ENCODE measurements at regions not wholly inside any gene's neighbourhood (a gene's known extent, or its start where the extent isn't known, plus 50 kb on each side); places are given as distances from the start of the nearest gene placed in this dataset.
"Not testable (repeated sequence)": the region's sequence is repeated elsewhere in the genome, so short reads cannot be mapped to it uniquely, and the experiment has no call there.

DNA sequence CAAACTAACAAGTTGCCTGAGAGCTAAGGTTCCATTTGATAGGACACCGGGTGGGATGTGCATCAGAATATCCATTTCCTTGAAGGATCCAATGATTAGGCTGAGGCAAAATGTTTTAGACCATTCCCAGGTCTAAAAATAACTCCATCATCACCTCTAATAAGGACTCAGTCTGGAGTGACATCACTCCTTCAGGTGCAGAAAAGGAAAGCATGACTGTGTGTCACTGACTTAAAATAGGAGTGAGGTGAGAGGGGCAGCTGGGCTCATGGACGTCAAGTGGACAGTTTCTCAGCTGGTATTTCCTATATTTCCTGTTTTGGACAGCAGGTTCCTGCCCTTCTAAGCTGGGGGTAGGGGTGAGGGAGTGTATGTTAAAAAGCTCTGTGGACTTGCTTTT is 135.9 kb upstream of the PLGLB2 start:
- H3K4me3 ChIP-seq (ENCODE audit: low read depth, low read length); DNase-seq (ENCODE audit: low read depth); in situ Hi-C loops (cut with HindIII; ENCODE audit: low sequenced_read_pairs): not testable (repeated sequence)

DNA sequence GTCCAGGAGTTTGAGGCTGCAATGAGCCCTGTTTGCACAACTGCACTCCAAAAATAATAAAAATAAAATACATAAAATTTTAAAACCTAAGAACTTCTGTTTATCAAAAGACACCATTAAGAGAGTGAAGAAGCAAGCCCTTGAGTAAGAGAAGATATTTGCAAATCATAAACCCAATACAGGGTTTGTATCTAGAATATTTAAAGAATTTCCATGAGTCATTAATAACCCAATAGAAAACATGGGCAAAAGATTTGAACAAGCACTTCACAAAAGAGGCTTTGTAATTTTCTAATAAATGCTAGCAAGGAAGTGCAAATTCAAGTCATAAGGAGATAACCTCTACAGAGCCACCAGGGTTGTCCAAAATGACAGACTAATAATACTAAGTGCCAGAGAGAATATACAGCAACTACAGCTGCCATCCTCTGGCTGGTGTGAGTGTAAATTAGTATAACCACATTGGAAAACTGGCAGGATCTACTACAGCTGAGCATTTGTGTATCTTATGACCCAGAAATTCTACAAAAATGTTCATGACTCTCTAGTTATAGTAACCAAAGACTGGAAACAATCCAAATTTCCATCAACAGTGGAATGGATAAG is 133.0 kb upstream of the PLGLB2 start:
- DNase-seq (ENCODE audit: low read depth); in situ Hi-C loops (cut with HindIII; ENCODE audit: low sequenced_read_pairs); H3K4me3 ChIP-seq (ENCODE audit: low read depth, low read length): not testable (repeated sequence)

DNA sequence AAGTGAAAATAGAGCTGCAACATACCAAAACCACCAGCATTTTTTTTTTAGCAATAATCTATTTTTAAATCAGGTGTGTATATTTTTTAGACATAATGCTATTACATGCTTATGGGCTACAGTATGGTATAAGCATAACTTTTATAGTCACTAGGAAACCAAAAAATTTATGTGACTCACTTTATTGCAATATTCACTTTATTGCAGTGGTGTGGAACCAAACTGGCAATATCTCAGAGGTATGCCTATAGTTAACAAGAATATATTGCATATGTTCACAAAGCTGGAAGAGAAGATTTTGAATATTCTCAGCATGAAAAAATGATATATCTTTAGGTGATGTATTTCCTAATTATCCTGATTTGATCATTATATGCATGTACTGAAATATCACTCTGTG is 128.8 kb upstream of the PLGLB2 start:
- H3K4me3 ChIP-seq (ENCODE audit: low read depth, low read length); DNase-seq (ENCODE audit: low read depth); in situ Hi-C loops (cut with HindIII; ENCODE audit: low sequenced_read_pairs): not testable (repeated sequence)

DNA sequence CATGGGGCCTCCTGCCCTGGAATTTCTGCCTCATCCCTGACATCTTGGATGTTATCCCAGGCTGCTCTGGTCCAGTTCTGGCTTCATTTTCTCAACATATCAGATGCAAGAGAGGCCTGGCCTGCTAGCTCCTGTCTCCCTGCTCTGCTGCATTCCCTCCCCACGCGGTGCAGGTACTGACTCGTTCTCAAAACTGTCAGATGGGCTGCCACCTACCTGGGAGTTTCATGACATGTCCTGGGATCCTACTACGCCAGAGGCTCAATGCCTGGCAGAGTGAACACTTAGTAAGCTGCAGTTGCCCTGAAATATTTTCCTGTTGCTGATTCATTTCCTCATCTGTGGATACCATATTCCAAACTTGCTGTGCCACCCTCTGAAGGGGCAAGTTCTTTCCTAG is 126.7 kb upstream of the PLGLB2 start:
- DNase-seq (ENCODE audit: low read depth); in situ Hi-C loops (cut with HindIII; ENCODE audit: low sequenced_read_pairs); H3K4me3 ChIP-seq (ENCODE audit: low read depth, low read length): not testable (repeated sequence)

DNA sequence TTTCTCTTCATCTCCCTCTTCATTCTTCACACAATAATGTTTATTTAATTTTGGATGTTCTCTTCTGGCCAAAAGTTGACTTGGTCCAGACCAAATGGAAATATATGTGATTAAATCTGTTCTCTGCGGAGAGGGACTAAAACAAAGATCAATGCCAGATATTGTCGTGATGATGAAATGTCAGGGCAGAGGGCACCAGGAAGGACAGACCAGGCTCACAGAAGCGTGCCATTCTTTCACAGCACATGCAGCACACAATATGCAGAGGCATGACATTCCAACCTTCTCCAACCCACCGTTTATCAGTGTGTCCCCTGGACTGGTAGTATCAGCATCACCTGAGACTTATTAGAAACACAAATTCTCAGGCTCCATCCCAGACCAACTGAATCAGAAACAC is 125.2 kb upstream of the PLGLB2 start:
- DNase-seq (ENCODE audit: low read depth); in situ Hi-C loops (cut with HindIII; ENCODE audit: low sequenced_read_pairs); H3K4me3 ChIP-seq (ENCODE audit: low read depth, low read length): not testable (repeated sequence)

DNA sequence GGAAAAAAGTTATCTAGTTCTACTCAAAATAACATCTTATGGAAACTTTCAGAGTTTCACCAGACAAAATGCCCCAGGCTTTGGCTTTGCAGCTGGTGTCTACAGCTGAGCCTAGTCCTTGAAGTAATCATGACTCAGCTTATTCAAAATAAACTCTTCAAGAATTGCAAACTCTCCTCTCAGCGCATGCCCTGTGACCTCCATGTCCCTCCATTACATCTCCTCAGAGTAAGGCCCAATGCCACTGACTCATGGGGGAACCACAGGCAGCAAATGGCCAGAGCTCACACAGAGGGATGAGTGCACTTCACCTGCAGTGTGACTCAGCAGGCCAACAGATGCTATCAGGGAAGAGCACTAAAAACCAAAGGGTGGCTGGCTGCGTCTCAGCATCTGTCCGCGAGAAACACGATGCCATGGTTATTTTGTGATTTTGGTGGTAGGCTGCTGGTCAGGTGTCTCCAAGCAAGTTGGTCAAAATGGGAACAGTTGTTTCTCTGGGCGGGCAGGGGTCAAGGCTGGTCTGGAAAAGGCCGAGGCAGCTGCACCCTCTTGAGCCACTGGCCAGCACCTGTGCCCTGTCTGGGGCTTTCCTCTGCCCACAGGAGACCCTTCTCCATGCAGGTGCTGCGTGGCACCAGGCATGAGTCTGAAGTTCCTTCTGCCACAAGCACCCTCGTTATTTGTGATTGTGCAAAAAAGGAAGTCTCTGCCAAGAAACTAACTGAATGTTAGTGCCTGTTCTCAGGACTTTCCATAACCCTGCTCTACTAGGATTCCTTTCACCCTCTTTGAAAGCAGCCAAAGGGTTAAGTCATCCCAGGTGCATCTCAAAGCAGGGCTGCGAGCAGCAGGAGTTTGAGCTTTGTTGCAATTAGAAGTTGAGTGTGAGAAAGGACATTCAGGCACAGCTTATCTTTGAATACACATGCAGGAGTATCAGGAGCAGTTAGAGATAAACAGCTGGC is 118.1 kb upstream of the PLGLB2 start:
- H3K4me3 ChIP-seq (ENCODE audit: low read depth, low read length); DNase-seq (ENCODE audit: low read depth); in situ Hi-C loops (cut with HindIII; ENCODE audit: low sequenced_read_pairs): not testable (repeated sequence)

DNA sequence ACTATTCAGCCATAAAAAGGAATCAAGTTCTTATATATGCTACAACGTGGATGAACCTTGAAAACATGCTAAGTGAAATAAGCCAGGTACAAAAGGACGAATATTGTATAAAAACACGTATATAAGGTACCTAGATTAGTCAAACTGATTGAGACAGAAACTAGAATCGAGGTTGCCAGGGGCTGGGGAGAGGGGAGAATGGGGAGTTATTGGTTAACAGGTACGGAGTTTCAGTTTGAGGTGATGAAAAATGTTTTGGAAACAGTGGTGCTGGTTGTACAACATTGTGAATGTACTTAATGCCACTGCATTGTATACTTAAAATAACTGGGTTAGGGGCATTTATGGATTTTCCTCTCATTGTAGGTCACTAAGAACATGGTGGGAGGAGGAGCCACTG is 117.0 kb upstream of the PLGLB2 start:
- in situ Hi-C loops (cut with HindIII; ENCODE audit: low sequenced_read_pairs); H3K4me3 ChIP-seq (ENCODE audit: low read depth, low read length); DNase-seq (ENCODE audit: low read depth): not testable (repeated sequence)

DNA sequence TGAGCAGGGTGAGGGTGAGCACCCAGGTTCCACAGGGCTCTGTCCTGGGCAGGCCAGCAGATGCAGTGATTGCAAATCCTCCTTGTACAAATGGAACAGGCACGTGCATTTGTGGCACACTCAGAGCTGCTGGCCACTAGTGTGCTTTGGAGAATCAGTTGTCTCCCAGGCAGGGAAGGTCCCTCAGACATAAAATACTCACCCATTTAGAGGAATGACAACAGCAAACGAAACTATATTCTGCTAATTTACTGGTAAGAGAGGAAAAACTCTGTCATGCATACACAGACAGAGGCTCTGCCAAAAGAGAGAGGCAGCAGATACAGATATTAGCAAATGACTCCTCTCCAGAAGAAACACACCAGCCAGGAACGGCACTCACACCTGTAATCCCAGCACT is 116.5 kb upstream of the PLGLB2 start:
- DNase-seq (ENCODE audit: low read depth); in situ Hi-C loops (cut with HindIII; ENCODE audit: low sequenced_read_pairs); H3K4me3 ChIP-seq (ENCODE audit: low read depth, low read length): not testable (repeated sequence)

DNA sequence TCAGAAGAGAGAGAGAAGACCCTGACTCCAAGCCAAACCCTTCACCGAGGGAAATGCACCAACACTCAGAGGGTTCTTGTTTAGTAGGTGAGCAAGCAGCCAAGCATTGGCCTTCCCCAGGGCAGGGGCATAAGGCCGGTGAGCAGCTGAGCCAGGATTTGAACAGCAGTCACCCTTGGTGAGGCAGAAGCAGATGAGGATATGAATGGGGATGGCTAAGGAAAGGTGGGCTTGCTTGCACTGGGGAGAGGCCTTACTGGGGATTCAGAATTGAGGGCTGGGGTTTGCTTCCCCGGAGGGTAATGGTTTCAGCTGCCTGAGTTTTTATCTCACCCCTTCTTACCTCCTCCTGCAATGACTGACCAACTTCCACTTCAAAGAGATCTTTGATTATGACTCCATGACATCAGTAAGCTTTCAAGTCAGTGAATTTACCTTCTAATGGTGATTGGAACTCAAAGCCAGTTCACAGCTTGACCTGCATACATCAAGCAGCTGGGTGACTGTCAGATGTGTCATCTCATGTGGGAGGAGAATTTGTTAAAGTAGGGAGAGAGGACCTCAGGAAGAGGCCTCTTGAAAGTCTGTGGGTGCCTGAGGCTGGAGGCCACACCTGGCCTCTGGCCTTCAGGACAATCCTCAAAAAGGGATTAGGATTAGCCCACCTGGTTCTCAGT is 114.5 kb upstream of the PLGLB2 start:
- DNase-seq (ENCODE audit: low read depth); H3K4me3 ChIP-seq (ENCODE audit: low read depth, low read length); in situ Hi-C loops (cut with HindIII; ENCODE audit: low sequenced_read_pairs): not testable (repeated sequence)

DNA sequence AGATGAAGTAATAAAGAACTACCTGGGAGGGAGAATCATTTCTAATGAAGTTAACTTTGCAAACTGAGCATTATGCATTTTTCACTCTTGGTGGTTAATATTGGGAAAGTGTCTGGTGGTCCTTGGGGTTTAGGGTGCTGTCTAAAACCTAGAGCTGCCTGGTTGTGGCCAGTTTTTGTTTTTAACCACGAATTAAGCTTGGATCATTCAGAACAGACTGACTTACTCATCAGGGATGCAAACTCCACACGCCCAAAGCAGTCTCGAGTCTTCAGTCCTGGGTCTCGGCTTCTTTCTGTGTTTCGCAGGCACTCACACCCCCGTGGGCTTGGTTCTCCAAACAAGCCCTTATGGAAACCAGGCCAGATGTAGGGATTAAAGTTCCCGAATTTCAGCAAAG is 113.8 kb upstream of the PLGLB2 start:
- DNase-seq (ENCODE audit: low read depth); in situ Hi-C loops (cut with HindIII; ENCODE audit: low sequenced_read_pairs); H3K4me3 ChIP-seq (ENCODE audit: low read depth, low read length): not testable (repeated sequence)

DNA sequence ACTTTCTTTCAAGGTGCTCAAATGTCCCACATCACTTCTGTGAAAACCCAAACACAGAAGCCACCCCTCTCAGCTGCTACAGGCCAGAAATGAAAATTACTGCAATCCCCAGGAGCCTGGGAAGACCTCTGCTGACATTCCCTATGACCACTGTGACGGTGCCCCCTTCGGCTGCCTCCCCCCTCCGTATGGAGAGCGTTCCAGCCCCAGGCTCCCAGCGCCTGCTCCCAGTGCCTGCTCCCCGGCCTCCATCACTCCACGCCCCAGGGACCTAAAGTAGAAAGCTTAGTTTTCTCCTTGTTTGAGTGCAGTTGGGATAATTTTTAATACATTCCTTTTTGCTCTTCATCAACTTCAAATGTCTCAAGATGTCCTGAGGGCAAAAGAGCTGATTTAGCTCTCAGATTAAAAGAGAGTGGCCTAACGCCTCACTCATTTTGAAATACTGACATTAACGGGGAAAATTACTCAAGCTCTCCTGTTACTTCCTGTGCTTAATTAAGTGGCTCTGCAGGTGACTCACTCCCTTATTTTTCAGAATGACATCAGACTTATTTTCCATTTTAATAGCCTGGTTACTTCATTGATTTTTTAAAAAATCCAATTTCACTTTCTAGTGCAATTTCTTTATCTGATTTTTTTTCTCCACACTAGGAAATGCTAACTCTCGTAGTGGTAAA is 112.8 kb upstream of the PLGLB2 start:
- in situ Hi-C loops (cut with HindIII; ENCODE audit: low sequenced_read_pairs); H3K4me3 ChIP-seq (ENCODE audit: low read depth, low read length); DNase-seq (ENCODE audit: low read depth): not testable (repeated sequence)

DNA sequence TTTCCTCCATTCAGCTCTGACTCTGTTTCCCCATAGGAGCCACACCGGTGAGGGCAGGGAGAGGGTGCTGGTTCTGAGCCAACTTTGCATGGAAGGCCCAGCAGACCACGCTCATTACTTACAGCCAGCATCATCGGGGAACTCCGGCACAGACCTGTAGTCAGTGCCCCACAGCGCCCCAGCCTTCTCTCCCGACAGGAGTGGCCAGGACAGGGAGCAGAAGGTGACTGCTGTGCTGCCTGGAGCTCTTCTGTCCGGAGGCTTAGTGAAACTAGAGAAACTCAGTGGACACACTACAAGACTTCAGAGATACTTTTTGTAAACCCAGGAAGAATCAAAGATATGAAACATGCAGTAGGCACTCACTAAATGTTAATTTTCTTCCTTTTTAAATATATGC is 111.6 kb upstream of the PLGLB2 start:
- DNase-seq (ENCODE audit: low read depth); H3K4me3 ChIP-seq (ENCODE audit: low read depth, low read length); in situ Hi-C loops (cut with HindIII; ENCODE audit: low sequenced_read_pairs): not testable (repeated sequence)

DNA sequence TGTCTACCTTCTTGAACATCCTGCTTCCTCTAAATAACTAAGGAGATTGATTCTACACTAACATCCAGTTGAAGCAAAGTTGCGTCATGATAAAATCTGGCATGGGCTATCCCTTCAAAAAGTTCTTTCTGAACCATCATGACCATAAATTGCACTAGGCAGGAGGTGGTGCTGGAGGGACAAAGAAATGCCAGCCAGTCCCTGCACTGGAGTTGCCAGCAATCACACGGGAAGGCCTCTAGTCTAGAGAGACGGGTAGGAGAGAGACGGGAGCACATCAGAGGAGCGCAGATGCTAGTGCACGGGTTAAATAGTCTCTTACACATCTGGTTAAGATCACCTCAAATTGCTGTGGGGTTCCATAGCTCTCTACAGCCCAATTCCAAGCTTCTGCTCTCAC is 111.2 kb upstream of the PLGLB2 start:
- DNase-seq (ENCODE audit: low read depth); in situ Hi-C loops (cut with HindIII; ENCODE audit: low sequenced_read_pairs); H3K4me3 ChIP-seq (ENCODE audit: low read depth, low read length): not testable (repeated sequence)

DNA sequence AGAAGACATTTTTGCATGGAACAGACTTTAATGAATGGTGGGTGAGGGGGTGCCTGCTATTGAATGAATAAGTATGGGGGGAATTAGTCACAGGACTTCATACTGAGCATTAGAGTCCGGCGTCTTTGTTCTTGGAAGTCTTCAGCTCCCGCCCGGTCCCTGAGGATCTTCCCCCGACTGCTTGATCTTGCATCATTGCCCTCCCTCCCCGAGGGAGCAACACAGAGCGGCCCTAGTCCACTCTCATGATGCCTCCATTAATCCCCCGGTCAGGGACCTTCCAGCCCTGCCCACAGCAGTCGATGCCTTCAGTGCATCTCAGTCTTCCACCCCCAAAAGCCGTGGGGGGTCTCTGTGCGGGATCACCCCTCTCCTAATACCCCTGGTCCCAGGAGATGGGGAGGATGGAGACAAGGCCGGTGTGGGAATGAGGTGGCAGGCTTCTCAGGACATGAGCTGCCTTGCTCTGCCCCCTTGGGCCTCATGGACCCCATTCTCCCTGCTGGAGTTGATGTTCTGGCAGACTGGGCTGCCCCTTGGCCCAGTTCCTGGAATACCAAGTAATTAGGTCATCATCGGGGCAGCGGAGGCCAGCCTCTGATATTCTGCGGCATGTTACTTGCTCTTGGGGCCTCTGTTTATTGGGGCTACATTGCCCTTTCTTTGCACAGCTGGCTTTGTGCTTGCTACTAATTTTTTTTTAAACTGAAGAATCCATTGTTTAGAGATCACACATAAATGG is 110.5 kb upstream of the PLGLB2 start:
- DNase-seq (ENCODE audit: low read depth); H3K4me3 ChIP-seq (ENCODE audit: low read depth, low read length); in situ Hi-C loops (cut with HindIII; ENCODE audit: low sequenced_read_pairs): not testable (repeated sequence)

DNA sequence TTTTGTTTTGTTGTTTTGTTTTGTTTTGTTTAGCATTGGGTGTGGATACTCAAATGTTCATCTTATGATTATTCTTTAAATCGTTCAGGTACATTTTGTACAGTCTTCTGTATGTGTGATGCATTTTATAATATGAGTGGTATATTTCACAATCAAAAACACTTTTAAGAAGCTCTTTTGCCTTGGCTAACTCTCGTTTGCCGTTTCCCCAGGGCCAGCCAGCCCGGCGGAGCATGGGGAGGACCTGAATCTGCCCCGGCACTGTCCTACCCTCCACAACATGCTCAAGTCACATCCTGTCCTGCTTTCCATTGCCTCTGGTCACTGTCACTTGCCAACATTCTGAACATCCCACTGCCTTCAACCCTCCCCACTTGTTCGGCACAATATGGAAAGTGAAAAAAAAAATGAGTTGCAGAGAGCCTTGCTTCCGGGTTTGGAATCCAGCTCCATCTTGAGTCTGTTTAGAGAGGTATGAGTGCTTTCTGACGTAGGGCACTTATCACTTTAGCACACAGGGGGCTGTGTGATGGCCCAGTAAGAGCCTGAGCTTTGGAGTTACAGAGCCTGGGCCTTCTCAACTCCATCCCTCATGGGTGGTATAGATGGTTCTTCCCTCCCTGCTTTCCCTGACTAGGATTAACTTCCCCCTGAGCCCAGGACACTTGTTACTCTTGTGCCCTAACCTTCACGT is 109.6 kb upstream of the PLGLB2 start:
- in situ Hi-C loops (cut with HindIII; ENCODE audit: low sequenced_read_pairs); DNase-seq (ENCODE audit: low read depth); H3K4me3 ChIP-seq (ENCODE audit: low read depth, low read length): not testable (repeated sequence)

DNA sequence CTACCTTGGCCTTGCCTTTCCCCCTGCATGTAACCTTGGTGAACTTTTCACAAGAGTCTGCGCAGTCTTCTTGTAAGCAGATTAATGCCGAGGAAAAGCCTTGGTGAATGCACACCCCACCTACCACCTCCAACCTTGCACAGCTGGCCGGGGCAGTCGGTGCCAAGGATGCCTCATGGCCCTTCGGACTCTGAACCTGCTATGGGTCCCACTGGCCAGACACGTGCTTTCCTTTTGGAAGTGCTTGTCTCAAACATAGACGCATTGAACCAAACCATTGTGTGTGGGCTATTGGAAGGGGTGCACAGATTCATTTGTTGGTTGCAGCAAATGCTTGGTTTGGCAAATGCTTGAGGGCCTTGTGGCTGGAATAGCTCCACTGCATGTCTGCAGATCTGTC is 109.0 kb upstream of the PLGLB2 start:
- in situ Hi-C loops (cut with HindIII; ENCODE audit: low sequenced_read_pairs); H3K4me3 ChIP-seq (ENCODE audit: low read depth, low read length); DNase-seq (ENCODE audit: low read depth): not testable (repeated sequence)
